Occipital lobe (tissue), 1 donor: ENCODE measurements at regions not wholly inside any gene's neighbourhood (a gene's known extent, or its start where the extent isn't known, plus 50 kb on each side); places are given as distances from the start of the nearest gene placed in this dataset.
"Not testable (repeated sequence)": the region's sequence is repeated elsewhere in the genome, so short reads cannot be mapped to it uniquely, and the experiment has no call there.

Source experiments
- DNase-seq: peaks from one replicate; lab custom pipeline; 2025; lab: John Stamatoyannopoulos, UW

DNA sequence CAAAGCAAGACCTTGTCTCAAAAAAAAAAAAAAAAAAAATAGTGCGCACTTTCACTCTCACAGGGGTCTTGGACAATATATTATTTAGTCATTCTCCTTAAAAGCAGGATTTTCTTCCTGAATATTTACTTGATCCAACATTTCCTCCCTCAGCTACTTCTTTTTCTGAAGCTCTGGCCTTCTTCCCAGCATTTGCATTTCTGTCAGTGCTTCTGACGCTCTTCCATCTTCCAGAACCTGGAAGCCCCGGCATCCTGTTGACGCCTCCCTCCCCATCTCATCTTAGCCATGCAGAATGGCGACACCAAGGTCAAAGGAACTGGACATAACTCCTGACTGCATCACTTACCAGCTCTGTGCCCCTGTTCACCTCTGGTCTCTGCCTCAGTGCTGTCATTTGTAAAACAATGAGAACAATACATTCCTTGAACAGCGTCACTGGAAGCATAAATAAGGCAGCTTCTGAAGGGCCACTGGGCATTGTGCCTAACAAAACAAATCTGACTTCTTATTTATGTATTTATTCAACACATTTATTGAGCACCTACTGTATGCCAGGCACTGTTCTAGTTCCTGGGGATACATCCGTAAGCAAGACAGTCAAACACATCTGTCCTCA lies 90.9 kb upstream of the MDM1 start:
- no peak for DNase-seq

DNA sequence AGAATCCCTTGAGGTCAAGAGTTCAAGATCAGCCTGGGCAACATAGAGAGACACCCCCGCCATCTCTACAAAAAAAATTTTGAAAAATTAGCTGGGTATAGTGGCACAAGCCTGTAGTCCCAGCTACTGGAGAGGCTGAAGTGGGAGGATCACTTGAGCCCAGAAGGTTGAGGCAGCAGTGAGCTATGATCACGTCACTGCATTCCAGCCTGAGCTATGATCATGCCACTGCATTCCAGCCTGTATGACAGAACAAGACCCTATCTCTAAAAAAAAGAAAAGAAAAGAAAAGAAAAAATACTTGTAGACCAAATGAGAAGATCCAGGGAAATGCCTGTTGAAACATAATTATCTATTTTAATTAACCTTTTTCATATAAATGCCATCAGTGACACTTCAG lies 93.8 kb upstream of the MDM1 start:
- no peak for DNase-seq

DNA sequence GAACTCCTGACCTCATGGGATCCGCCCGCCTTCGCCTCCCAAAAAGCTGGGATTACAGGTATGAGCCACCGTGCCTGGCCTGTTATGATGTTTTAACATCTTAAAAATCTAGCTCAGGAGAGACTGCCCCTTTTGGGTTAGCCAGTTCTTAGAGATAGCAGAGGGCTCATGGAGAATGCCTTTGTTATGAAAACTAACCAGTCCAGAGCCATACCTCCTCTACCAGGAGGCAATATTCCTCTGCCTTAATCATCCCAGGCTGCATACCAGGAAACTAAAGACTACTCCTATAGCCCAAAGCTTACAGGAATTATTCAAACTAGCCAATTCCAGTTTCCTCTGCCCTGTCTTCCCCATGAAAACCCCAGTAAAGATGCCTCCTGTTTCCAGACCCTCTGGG lies 96.0 kb upstream of the MDM1 start:
- DNase-seq: no peak

DNA sequence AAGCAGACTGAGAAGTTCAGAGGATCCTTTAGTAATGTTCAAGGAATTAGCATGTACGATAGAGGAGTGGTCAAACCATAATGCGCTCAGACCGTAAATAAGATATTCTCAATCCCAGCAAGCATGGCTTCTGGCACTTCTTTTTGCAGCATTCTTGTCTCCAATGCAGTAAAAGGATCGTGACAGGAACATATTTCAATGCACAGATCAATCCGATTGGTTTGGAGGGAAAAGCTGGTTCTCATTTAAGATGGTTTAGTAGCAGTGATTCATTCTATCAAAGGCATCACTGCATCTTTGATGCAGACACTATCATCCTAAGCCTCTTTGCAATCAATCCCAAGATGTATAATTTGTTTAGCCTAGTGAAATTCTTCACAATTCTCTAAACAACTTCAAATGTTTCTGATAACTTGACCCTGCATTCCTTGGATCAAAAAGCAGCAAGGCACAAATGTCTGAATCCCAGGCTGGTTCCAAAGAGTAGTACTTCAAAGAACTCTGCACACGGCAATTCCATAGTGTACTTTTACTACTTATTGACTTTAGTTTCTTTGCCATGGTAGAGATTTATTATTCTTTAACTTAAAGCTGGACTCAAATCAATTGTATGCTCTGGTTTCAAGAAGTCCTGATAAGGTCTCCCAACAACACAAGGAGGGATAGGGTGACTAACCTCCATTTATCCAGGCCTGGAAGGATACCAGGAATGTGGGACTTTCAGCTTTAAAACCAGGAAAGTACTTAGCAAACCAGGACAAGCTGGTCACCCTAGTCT lies 96.8 kb upstream of the MDM1 start:
- DNase-seq: no peak

DNA sequence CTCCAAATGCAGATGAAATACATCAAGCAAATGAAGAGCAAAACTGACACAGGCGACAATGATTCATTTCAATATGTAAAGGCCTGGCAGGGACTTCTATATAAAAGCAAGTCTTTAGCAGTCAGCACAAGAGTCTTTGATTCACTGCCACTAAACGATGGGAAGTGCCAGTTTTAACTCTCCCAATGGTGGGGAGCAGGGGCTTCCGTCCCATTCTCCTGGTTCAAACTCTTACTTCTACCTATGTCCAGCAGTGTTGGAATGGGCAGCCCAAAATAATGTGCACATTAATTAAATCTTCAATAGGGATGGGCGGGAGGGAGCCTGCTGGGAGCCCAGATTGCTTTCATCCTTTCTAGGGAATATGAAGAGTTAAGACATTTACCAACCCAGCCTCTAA lies 97.5 kb upstream of the MDM1 start:
- no peak for DNase-seq

DNA sequence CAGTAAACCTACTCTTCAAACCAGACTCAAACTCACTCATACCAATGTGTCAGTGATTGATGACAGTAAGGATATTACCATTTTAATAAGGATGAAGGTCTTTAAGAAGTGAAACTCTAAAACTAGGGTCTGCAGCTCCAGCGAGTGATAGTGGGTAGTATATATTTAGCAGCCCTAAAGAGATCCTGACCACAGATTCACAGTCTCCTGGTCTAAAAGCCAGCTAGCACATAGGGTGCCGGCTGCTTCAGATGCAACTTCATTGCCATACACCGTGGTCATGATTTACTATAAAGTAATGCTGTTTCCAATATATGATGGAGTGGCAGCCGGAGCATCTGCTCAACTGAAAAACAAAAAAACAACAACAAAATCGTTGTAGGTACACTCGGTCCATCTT lies 99.6 kb upstream of the MDM1 start:
- DNase-seq: no peak

DNA sequence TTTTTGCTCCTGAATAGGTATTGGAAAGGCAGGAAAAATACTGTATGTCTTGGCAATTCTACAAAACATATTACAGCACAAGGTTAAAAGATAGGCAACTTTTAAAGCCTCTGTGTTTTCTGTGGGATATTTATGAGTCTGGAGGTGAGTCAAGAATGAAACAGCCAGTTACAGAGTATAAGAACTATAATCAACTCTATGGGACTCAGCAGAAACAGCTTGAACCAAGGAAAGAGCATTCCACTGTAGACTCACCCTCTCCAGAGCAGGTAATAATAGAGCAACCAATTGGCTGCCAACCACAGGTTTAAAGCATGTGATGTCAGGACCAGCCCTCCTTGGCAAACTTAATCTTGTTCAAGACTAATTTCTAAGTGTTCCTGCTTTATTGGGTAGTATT lies 100.5 kb upstream of the MDM1 start:
- DNase-seq: no peak

DNA sequence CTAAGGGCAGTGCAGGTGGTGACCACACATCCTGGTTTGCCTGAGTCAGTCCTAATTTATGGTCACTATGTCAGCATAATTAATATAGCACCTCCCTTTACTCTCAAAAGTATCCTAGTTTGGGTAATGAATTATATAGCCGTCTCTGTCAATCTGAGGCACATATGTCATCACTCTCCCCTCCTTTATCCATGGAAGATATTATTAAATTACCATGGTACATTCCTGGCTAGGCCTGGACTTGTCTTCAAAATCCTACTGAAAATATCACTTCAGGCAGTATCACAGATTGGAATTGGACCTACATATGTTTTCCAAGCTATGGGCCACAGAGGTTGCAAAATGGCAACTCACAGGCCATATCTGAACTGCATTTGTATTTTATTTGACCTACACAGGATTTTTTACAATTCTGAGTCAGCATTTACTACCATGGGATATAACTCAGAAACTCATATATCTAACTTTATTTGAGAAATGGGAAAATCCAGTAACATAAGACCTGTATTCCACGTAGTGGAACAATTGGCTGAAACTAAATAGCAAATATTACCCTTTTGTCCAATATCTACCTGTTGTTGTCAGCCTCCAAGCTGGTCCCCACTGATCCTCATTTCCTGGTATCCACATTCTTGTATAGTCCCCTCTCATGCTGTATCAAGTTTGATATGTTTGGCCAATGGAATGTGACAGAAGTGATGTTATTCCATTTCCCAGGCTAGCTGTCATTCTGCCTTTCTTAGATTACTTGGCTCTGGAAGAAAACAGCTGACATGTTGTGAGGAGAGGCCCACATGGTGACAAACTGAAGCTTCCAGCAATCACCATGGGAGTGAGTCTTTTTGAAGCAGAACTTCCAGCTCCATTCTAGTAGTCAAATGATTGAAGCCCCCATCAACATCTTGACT lies 102.5 kb upstream of the MDM1 start:
- DNase-seq: no peak

DNA sequence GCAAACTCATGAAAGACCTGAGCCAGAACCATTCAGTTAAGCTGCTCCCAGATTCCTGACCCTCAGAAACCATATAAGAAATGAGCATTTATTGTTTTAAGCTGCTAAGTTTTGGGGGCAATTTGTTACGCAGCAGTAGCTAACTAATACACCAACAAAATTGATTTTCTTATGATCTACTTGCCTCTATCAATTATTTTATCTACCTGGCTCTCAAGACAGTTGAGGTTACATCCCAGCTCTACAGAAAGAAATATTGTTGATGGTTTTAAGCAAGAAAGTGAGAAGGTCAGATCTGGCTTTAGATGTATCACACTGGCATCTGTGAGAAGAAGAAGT lies 103.1 kb upstream of the MDM1 start:
- no peak for DNase-seq

DNA sequence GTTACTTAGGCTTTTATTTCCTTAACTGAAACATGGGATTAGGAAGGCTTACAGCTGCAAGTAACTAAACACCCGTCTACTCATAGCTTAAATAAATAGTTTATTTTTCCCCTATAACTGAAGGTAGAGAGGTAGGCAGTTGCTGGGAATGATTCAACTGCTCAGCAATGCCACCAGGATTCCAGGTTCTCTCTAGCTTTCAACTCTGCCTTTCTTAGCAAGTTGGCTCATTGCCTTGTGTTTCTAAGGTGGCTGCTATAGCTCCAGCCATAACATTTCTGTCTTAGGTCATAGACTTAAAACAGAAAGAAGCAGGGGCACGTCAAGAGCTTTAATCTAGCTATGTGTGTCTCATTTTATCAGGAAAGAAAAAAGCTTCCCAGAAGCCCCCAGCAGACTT lies 103.7 kb upstream of the MDM1 start:
- DNase-seq: no peak

DNA sequence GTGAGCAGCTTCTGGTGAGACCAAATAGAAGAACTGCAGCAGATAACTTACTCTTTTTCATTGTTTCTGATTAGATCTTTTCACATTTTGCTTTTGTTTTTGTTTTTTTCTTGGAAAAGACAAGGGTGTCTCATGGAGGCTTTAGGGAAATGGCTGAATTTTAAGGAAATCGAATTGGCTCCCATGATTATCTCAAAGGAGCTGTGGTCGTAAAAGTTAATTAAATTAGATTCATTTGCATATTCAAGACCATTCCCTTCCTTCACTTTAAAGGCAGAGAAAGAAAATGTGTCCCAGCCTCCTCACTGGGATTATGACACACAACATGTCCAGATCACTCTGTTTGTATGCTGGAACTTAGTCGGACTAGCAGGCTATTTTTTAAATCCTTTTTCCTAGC lies 106.4 kb upstream of the MDM1 start:
- no peak for DNase-seq

DNA sequence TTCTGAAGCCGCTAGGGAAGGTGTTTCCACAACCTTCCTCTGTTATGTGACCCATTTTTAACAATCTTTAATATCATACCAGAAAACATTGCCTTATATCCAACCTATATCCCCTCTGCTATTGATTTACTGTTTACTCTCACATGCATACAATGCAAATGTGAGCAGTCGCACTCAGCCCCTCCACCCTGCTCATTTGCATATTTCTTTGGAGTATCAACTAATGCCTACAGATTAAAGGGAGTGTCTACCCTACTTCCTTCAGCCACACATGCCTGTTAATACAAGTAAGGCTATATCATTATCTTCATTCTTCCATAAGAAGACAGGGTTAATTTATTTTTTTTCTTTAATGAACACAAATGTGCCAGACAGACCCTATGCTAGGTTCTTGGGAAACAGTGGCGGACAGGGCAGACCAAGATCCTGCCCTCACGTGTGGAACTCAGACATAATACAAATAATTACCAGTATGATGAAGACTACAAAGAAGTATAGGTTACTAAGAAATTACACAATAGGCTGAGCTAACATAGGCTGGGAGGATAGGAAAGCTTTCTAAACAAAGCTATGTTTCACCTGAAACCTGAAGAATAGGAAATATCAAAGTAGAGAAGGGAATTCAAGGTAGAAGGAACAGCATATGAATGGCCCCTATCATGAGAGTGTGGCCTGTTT lies 107.3 kb upstream of the MDM1 start:
- no peak for DNase-seq

DNA sequence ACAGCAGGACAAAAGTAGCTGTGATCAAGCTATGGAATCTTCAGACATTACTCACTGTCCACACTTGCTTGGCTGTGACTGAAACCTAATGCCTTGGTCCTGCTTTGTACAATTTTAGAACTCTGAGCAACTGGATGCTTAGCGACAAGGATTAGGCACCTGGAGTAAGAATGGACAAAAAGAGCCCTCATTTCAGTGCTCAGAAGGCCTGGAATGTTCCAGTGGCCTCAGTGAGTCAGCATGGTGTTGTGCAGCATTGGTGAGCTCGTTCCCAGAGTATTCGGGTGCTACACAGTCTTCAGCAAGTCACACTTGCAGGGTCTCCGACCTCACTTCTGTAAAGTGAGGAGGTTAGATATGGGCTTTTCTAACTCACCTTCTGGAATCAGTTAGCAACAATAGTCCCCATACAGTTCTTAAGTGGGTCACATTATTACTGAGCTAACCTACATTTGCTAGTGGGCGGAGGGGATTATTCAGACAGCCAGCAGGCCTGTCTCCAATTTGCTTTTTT lies 108.0 kb upstream of the MDM1 start:
- DNase-seq: no peak

DNA sequence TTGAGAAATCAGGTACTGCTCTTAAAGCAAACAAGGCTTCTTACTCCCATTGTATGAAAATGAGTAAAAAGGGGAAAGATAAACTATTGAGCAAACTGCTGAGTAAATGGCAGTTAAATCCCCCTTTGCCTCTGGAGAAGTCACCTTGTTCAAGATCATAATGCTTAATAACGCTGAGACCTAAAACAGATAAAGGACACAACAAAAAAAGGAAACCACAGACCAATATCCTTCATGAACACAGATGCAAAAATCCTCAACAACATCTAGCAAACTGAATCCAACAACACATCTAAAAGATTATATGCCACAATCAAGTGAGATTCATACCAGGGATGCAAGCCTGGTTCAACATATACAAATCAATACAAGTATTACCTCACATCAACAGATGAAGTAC lies 109.0 kb upstream of the MDM1 start:
- no peak for DNase-seq

DNA sequence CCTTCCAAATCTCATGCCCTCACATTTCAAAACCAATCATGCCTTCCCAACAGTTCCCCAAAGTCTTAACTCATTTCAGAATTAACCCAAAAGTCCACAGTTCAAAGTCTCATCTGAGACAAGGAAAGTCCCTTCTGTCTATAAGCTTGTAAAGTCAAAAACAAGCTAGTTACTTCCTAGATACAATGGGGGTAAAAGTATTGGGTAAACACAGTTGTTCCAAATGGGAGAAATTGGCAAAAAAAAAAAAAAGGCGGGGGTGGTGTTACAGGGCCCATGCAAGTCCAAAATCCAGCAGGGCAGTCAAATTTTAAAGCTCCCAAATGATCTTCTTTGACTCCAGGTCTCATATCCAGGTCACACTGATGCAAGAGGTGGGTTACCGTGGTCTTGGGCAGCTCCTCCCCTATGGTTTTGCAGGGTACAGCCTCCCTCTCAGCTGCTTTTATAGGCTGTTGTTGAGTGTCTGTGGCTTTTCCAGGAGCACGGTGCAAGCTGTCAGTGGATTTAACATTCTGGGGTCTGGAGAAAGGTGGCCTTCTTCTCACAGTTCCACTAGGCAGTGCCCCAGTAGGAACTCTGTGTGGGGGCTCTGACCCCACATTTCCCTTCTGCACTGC lies 110.3 kb upstream of the MDM1 start:
- not testable (repeated sequence) for DNase-seq

DNA sequence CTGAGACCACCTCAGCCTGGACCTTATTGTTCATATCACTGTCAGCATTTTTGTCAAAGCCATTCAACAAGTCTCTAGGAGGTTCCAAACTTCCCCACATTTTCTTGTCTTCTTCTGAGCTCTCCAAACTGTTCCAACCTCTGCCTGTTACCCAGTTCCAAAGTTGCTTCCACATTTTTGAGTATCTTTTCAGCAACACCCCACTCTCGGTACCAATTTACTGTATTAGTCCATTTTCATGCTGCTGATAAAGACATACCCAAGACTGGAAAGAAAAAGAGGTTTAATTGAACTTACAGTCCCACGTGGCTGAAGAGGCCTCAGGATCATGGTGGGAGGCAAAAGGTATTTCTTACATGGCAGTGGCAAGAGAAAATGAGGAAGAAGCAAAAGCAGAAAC lies 111.5 kb upstream of the MDM1 start:
- DNase-seq: not testable (repeated sequence)

DNA sequence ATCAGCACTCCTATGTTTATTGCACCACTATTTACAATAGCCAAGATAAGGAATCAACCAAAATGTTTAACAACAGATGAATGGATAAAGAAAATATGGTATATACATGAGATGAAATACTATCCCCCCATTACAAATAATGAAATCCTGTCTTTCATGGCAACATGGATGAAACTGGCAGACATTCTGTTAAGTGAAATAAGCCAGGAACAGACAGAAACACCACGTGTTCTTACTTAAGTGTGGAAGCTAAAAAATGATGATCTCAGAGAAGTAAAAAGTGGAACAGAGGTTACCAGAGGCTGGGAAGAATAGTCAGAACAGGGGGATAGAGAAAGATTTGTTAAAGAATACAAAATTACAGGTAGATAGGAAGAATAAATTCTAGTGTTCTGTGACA lies 113.7 kb upstream of the MDM1 start:
- DNase-seq: no peak

DNA sequence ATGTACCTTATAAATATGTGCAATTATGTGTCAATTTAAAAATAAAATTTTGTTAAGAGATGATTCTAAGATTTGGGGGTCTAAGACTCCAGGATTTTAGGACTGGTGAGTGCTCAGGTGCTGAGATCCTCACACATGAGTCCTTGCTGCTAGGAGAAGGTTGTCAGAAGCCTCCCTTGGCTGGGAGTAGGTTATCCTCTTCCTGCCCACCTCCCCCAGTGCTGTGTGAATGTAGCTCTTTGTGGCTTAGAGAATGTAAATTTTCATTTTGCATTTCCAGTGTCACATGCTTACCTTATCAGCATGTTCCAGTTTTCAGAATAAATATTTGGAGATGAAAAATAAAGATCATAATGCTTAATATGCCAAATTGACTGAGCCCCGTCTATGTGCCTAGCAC lies 114.2 kb upstream of the MDM1 start:
- no peak for DNase-seq

DNA sequence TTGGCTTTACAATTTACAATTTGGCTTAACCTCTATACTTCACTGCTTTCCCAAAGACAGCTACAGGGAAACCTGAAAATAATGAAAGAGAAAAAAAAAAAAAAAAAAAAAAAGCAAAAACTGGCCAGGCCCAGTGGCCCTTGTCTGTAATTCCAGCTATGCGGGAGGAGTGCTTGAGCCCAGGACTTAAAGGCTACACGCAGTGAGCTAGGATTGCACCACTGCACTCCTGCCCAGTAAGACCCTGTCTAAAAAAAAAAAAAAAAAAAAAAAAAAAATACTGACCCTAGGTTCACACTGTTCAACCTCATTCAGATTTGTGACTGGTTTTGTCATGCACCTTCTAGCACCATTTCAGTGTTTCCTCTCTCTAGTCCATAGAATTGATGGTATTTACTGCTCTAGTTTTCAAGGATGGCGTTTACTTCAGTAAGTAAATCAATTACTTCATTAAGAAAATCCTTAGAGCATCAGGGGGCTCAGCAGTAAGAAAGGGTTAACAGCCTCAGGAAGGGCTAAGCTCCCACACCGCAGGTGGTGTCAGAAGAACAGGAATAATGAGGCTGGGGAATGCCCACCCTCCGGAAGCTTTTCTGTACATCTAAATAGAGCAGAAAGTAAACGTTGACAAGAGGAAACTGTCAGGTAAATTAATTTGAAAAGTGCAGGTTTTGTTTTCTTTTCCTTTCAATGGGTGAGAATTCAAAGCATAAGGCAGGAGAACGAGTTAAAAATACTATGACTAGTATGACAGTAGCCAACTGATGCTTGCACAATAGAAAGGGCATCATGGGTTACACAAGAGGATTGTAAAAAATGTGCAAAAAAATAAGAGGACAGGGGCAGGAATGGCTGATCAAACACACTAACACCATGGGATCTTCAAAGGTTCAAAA lies 115.0 kb upstream of the MDM1 start:
- DNase-seq: no peak

DNA sequence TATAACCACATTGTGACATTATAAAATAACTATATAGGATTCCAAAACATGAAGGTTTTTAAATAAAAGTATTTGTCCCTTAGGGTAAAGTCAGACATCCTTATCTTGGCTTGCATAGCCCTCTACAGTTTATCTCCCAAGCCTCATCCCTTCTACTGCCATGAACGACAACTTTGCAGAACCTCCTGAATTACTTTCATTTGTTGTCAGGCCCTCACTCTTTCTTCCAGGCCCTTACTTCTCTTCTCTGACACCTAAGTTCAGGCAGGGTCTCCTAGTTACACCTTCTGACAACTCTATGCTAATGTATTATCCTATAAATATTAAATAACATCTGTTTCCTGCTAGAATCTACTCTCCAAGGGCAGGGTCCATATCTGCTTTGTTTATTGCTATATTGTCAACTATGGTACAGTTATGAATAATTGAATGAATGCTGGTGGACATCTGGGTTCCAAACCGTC lies 115.7 kb upstream of the MDM1 start:
- DNase-seq: no peak
